ENCODE measurements at regions not wholly inside any gene's neighbourhood (a gene's known extent, or its start where the extent isn't known, plus 50 kb on each side); places are given as distances from the start of the nearest gene placed in this dataset.
A peak's percentile ranks its signal among the peaks of the same experiment; 100 is the strongest.

GRCh38 chr4:128737098-128737513 is 72.4 kb upstream of the JADE1 start:
- FAIRE-seq (no peak), DNase-seq (no peak)
- H3K27ac ChIP-seq (ENCODE audit: low read depth in 2 of 2, low read length in 2 of 2) = no peak overlapping the region
- intact Hi-C loops (cut with DNase I) = no loop called here
- no peaks in the 10 kb centered on the region for H3K27me3 ChIP-seq (ENCODE audit: control insufficient read depth, insufficient read depth, low read length)
- no peak overlapping the region for H3K4me3 ChIP-seq (ENCODE audit: low read length in 3 of 3)
- H3K36me3 ChIP-seq (ENCODE audit: control insufficient read depth in 2 of 3, insufficient read depth in 3 of 3, low read length in 3 of 3) = no peaks in the 10 kb centered on the region
- no peaks in the 10 kb centered on the region for H3K4me1 ChIP-seq (ENCODE audit: control insufficient read depth in 2 of 3, insufficient read depth in 2 of 3, low read depth in 1 of 3, low read length in 3 of 3)
- no peaks in the 10 kb centered on the region for H3K9me3 ChIP-seq (ENCODE audit: control insufficient read depth in 2 of 3, insufficient read depth in 1 of 3, low read length in 3 of 3)
- H3K9ac ChIP-seq (ENCODE audit: low read length in 3 of 3) = no peak overlapping the region
- TF ChIP-seq CTCF (IDR thresholded peaks at IDR 0.05; ENCODE audit: borderline replicate concordance, extremely low read depth, insufficient read depth) = no peak

GRCh38 chr4:128735714-128736113 is 73.8 kb upstream of the JADE1 start:
- no peak overlapping the region for H3K27ac ChIP-seq (ENCODE audit: low read depth in 2 of 2, low read length in 2 of 2)
- H3K36me3 ChIP-seq (ENCODE audit: control insufficient read depth in 2 of 3, insufficient read depth in 3 of 3, low read length in 3 of 3) = no peaks in the 10 kb centered on the region
- H3K4me1 ChIP-seq (ENCODE audit: control insufficient read depth in 2 of 3, insufficient read depth in 2 of 3, low read depth in 1 of 3, low read length in 3 of 3) = no peaks in the 10 kb centered on the region
- H3K9me3 ChIP-seq (ENCODE audit: control insufficient read depth in 2 of 3, insufficient read depth in 1 of 3, low read length in 3 of 3) = no peaks in the 10 kb centered on the region
- H3K9ac ChIP-seq (ENCODE audit: low read length in 3 of 3) = no peak overlapping the region
- intact Hi-C loops (cut with DNase I) = no loop called here
- no peak overlapping the region for H3K4me3 ChIP-seq (ENCODE audit: low read length in 3 of 3)
- H3K27me3 ChIP-seq (ENCODE audit: control insufficient read depth, insufficient read depth, low read length) = no peaks in the 10 kb centered on the region
- FAIRE-seq (peak; percentile 54), DNase-seq (no peak)
- TF ChIP-seq CTCF (IDR thresholded peaks at IDR 0.05; ENCODE audit: borderline replicate concordance, extremely low read depth, insufficient read depth) = no peak

GRCh38 chr4:128728190-128728589 is 81.3 kb upstream of the JADE1 start:
- FAIRE-seq (no peak), DNase-seq (no peak)
- no peak for TF ChIP-seq CTCF (IDR thresholded peaks at IDR 0.05; ENCODE audit: borderline replicate concordance, extremely low read depth, insufficient read depth)
- no peaks in the 10 kb centered on the region for H3K36me3 ChIP-seq (ENCODE audit: control insufficient read depth in 2 of 3, insufficient read depth in 3 of 3, low read length in 3 of 3)
- no peaks in the 10 kb centered on the region for H3K4me1 ChIP-seq (ENCODE audit: control insufficient read depth in 2 of 3, insufficient read depth in 2 of 3, low read depth in 1 of 3, low read length in 3 of 3)
- no peak overlapping the region for H3K4me3 ChIP-seq (ENCODE audit: low read length in 3 of 3)
- no peak overlapping the region for H3K9ac ChIP-seq (ENCODE audit: low read length in 3 of 3)
- no peaks in the 10 kb centered on the region for H3K27me3 ChIP-seq (ENCODE audit: control insufficient read depth, insufficient read depth, low read length)
- intact Hi-C loops (cut with DNase I) = no loop called here
- no peaks in the 10 kb centered on the region for H3K9me3 ChIP-seq (ENCODE audit: control insufficient read depth in 2 of 3, insufficient read depth in 1 of 3, low read length in 3 of 3)
- H3K27ac ChIP-seq (ENCODE audit: low read depth in 2 of 2, low read length in 2 of 2) = no peak overlapping the region

- Histone ChIP-seq H3K9me3 (ENCODE audit: control insufficient read depth in 2 of 3, insufficient read depth in 1 of 3, low read length in 3 of 3) (no peaks in the 10 kb centered on the region), H3K4me1 (ENCODE audit: control insufficient read depth in 2 of 3, insufficient read depth in 2 of 3, low read depth in 1 of 3, low read length in 3 of 3) (no peaks in the 10 kb centered on the region), H3K27me3 (ENCODE audit: control insufficient read depth, insufficient read depth, low read length) (no peaks in the 10 kb centered on the region), H3K4me3 (ENCODE audit: low read length in 3 of 3) (no peak overlapping the region), H3K36me3 (ENCODE audit: control insufficient read depth in 2 of 3, insufficient read depth in 3 of 3, low read length in 3 of 3) (no peaks in the 10 kb centered on the region), H3K9ac (ENCODE audit: low read length in 3 of 3) (no peak overlapping the region), H3K27ac (ENCODE audit: low read depth in 2 of 2, low read length in 2 of 2) (no peak overlapping the region)
- no peak for TF ChIP-seq CTCF (IDR thresholded peaks at IDR 0.05; ENCODE audit: borderline replicate concordance, extremely low read depth, insufficient read depth)
- intact Hi-C loops (cut with DNase I) = no loop called here
- no peak for FAIRE-seq
- DNase-seq = no peak
These were observed 81.8 kb upstream of the JADE1 start for GRCh38 chr4:128727658-128728057.
